Calu3 (cell line): ENCODE measurements at regions not wholly inside any gene's neighbourhood (a gene's known extent, or its start where the extent isn't known, plus 50 kb on each side); places are given as distances from the start of the nearest gene placed in this dataset.

ENCODE experiments used
- BruUV-seq: library from RNA; stranded (reverse); fragments of 400-500 nt; replicated peaks from 2 replicates; lab custom pipeline; 2021; lab: Mats Ljungman, UMichigan
- CTCF ChIA-PET: fragments of 300-600 bp; sonication (Branson Sonifier 250); formaldehyde crosslinking; loops from one replicate; lab custom pipeline; 2022; ENCODE audit warnings: antibody characterized with exemption; lab: Charles Lee
- DNase-seq: peaks from one replicate; pipeline ENCODE4 v3.0.0; 2022
- H3K27ac Mint-ChIP-seq: one replicate; pipeline ENCODE4 v1.8.0; 2022; ENCODE audit warnings: mixed read lengths; ENCODE audit not compliant: unreplicated experiment
- H3K27me3 Mint-ChIP-seq: one replicate; pipeline ENCODE4 v1.8.0; 2022; ENCODE audit warnings: mixed read lengths; ENCODE audit not compliant: unreplicated experiment
- H3K36me3 Mint-ChIP-seq: one replicate; pipeline ENCODE4 v1.8.0; 2022; ENCODE audit warnings: mild to moderate bottlenecking, moderate library complexity, mixed read lengths; ENCODE audit not compliant: insufficient read depth, unreplicated experiment
- H3K4me1 Mint-ChIP-seq: one replicate; pipeline ENCODE4 v1.8.0; 2022; ENCODE audit warnings: mild to moderate bottlenecking, low read depth, mixed read lengths; ENCODE audit not compliant: unreplicated experiment
- H3K4me3 Mint-ChIP-seq: one replicate; pipeline ENCODE4 v1.8.0; 2022; ENCODE audit warnings: mild to moderate bottlenecking, low read depth, moderate library complexity, mixed read lengths; ENCODE audit not compliant: unreplicated experiment
- H3K9me3 Mint-ChIP-seq: one replicate; pipeline ENCODE4 v1.8.0; 2022; ENCODE audit warnings: low read depth, mixed read lengths; ENCODE audit not compliant: unreplicated experiment
- intact Hi-C: fragments of 100-400 bp; cut with micrococcal nuclease; formaldehyde crosslinking; loops from one replicate; pipeline ENCODE4 v1.10.0; 2022; ENCODE audit not compliant: unreplicated experiment
- TF ChIP-seq, protein P1 (sequence below): fragments of 200-600 bp; IDR thresholded peaks from one replicate; pipeline ENCODE4 v1.8.0; 2022; ENCODE audit warnings: antibody characterized with exemption; ENCODE audit not compliant: unreplicated experiment

DNA sequence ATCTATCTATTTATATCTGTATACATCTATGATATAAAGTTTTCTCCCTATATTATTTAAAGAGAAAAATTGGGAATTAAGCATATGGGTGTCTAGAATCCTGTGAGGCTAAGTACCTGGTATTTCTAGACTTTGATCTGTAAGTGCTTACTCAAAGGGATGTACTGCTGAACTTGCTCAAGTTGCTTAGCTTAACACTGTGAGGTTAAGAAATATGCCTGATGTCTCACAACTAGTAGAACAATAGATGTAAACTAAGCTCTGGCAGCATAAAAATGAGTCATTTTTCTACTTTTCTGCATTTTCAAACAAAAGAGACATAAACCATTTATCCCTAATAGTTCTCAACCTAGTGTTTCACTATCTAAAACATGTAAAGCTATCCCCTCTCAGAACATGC lies 744.4 kb upstream of the ANO3 start:
- DNase-seq: no peak
- H3K27me3 Mint-ChIP-seq: no peaks in the 10 kb centered on the region
- BruUV-seq: no TSS peak
- H3K9me3 Mint-ChIP-seq: no peaks in the 10 kb centered on the region
- CTCF ChIA-PET: no interaction called here
- no peaks in the 10 kb centered on the region for H3K4me1 Mint-ChIP-seq
- intact Hi-C loops: no loop called here
- H3K36me3 Mint-ChIP-seq: no peaks in the 10 kb centered on the region
- TF ChIP-seq, protein P1, sequence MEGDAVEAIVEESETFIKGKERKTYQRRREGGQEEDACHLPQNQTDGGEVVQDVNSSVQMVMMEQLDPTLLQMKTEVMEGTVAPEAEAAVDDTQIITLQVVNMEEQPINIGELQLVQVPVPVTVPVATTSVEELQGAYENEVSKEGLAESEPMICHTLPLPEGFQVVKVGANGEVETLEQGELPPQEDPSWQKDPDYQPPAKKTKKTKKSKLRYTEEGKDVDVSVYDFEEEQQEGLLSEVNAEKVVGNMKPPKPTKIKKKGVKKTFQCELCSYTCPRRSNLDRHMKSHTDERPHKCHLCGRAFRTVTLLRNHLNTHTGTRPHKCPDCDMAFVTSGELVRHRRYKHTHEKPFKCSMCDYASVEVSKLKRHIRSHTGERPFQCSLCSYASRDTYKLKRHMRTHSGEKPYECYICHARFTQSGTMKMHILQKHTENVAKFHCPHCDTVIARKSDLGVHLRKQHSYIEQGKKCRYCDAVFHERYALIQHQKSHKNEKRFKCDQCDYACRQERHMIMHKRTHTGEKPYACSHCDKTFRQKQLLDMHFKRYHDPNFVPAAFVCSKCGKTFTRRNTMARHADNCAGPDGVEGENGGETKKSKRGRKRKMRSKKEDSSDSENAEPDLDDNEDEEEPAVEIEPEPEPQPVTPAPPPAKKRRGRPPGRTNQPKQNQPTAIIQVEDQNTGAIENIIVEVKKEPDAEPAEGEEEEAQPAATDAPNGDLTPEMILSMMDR: no peak
- no peak overlapping the region for H3K4me3 Mint-ChIP-seq
- H3K27ac Mint-ChIP-seq: no peak overlapping the region

DNA sequence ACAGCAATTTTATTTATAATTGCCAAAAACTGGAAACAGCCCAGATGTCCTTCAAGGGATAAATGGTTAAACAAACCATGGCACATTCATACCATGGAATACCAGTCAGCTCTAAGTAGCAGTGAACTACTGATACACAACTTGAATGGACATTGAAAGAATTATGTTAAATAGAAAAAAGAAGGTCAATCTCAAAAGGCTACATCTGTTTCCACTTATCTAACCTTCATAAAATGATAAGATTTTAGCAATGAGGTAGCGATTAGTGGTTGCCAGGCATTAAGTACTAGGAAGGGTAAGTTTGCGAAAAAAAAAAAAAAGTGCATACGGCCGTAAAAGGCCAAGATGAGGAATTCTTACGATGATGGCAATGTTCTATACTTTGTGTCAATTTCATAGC lies 738.7 kb upstream of the ANO3 start:
- CTCF ChIA-PET: no interaction called here
- TF ChIP-seq, protein P1: no peak
- Mint-ChIP-seq H3K27me3 (no peaks in the 10 kb centered on the region), H3K27ac (no peak overlapping the region), H3K4me1 (no peaks in the 10 kb centered on the region), H3K9me3 (no peaks in the 10 kb centered on the region), H3K36me3 (no peaks in the 10 kb centered on the region), H3K4me3 (no peak overlapping the region)
- DNase-seq: no peak
- no TSS peak for BruUV-seq
- intact Hi-C loops: no loop called here

DNA sequence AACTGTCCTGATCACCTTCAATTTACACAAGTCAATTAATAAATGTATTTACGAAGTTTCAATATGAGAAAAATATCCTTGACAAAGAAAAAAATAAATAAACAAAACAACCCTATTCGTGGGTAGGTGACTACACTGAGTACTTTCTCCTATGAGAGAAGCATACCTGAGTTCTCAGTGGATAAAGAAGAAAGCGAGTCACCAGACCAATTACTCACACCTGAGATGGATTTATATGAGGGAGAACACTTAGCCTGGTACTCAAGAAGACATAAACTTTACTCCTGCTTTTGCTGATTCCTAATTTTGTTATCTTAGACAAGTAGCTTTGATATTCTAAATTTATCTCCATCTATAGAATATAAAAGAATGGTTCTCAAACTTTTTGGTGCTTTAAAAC lies 735.2 kb upstream of the ANO3 start:
- no TSS peak for BruUV-seq
- Mint-ChIP-seq H3K4me3 (no peak overlapping the region), H3K27ac (no peak overlapping the region), H3K4me1 (no peaks in the 10 kb centered on the region), H3K36me3 (no peaks in the 10 kb centered on the region), H3K9me3 (no peaks in the 10 kb centered on the region), H3K27me3 (no peaks in the 10 kb centered on the region)
- TF ChIP-seq, protein P1: no peak
- intact Hi-C loops: no loop called here
- no peak for DNase-seq
- CTCF ChIA-PET: interaction anchor here (0.6 kb wide), 1 partner anchor 990 kb away, joined by 4 read pairs; no protein-coding TSS in a partner anchor

DNA sequence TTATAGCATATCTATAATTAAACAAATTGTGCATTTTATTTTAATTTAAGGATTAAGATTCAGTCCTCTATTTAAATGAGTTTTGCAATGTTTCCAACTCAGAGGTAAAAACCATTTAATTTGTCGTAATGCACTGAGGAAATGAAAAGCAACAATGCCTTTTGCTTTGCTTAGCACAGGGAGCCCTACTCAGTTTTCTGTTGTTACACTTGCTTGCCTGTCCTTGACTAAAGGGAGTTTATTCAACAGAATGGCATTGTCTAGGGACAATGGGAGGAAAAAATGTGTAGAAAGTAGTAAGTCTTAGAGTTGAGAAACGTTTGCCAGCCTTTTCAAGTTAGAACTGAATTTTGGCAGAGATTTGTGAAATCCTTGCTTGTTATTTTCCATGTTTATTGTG lies 734.2 kb upstream of the ANO3 start:
- BruUV-seq: no TSS peak
- H3K9me3 Mint-ChIP-seq: no peaks in the 10 kb centered on the region
- CTCF ChIA-PET: no interaction called here
- TF ChIP-seq, protein P1: no peak
- no peak overlapping the region for H3K27ac Mint-ChIP-seq
- H3K36me3 Mint-ChIP-seq: no peaks in the 10 kb centered on the region
- intact Hi-C loops: no loop called here
- H3K27me3 Mint-ChIP-seq: no peaks in the 10 kb centered on the region
- no peaks in the 10 kb centered on the region for H3K4me1 Mint-ChIP-seq
- H3K4me3 Mint-ChIP-seq: no peak overlapping the region
- DNase-seq: no peak
